ENCODE measurements at regions not wholly inside any gene's neighbourhood (a gene's known extent, or its start where the extent isn't known, plus 50 kb on each side); places are given as distances from the start of the nearest gene placed in this dataset.
A peak's percentile ranks its signal among the peaks of the same experiment; 100 is the strongest.

- Histone ChIP-seq H3K36me3 (ENCODE audit: control insufficient read depth, insufficient read depth, low read length) (no peaks in the 10 kb centered on the region), H3K4me3 (ENCODE audit: low read length) (no peak overlapping the region), H3K9me3 (ENCODE audit: control insufficient read depth, low read depth, low read length) (peaks cover 2% of the 10 kb centered on the region), H3K27ac (ENCODE audit: low read length) (no peak overlapping the region), H3K4me1 (ENCODE audit: control insufficient read depth, insufficient read depth, low read length) (peaks cover 9% of the 10 kb centered on the region), H3K27me3 (ENCODE audit: control insufficient read depth, insufficient read depth, low read length) (no peaks in the 10 kb centered on the region)
- DNase-seq, result no peak
- WGBS (ENCODE audit: insufficient coverage, low lambda C conversion rate), result 100% methylated on average over 2 of the region's 17 CpGs
Measured at GRCh38 chr10:52890281-52890680, 117.7 kb upstream of the MBL2 start.

GRCh38 chr10:52889611-52890010 lies 117.0 kb upstream of the MBL2 start:
- Histone ChIP-seq H3K36me3 (ENCODE audit: control insufficient read depth, insufficient read depth, low read length) (no peaks in the 10 kb centered on the region), H3K4me3 (ENCODE audit: low read length) (no peak overlapping the region), H3K9me3 (ENCODE audit: control insufficient read depth, low read depth, low read length) (peaks cover 2% of the 10 kb centered on the region), H3K27me3 (ENCODE audit: control insufficient read depth, insufficient read depth, low read length) (no peaks in the 10 kb centered on the region), H3K27ac (ENCODE audit: low read length) (no peak overlapping the region), H3K4me1 (ENCODE audit: control insufficient read depth, insufficient read depth, low read length) (peaks cover 9% of the 10 kb centered on the region)
- WGBS (ENCODE audit: insufficient coverage, low lambda C conversion rate), result no CpG with 5 or more reads among the region's 12 CpGs
- DNase-seq, result no peak

GRCh38 chr10:52883996-52884871 lies 111.7 kb upstream of the MBL2 start:
- peak; percentile 54 to 81 for DNase-seq
- Histone ChIP-seq H3K27me3 (ENCODE audit: control insufficient read depth, insufficient read depth, low read length) (no peaks in the 10 kb centered on the region), H3K36me3 (ENCODE audit: control insufficient read depth, insufficient read depth, low read length) (no peaks in the 10 kb centered on the region), H3K4me3 (ENCODE audit: low read length) (peak overlapping the region; percentile 17), H3K9me3 (ENCODE audit: control insufficient read depth, low read depth, low read length) (no peaks in the 10 kb centered on the region), H3K27ac (ENCODE audit: low read length) (no peak overlapping the region), H3K4me1 (ENCODE audit: control insufficient read depth, insufficient read depth, low read length) (no peaks in the 10 kb centered on the region)
- WGBS (ENCODE audit: insufficient coverage, low lambda C conversion rate), result 2% methylated on average over 6 of the region's 33 CpGs

GRCh38 chr10:52879091-52879807 lies 106.7 kb upstream of the MBL2 start:
- no peaks in the 10 kb centered on the region for H3K9me3 ChIP-seq (ENCODE audit: control insufficient read depth, low read depth, low read length)
- H3K4me3 ChIP-seq (ENCODE audit: low read length), result no peak overlapping the region
- no peak for DNase-seq
- no peaks in the 10 kb centered on the region for H3K36me3 ChIP-seq (ENCODE audit: control insufficient read depth, insufficient read depth, low read length)
- peaks cover 29% of the 10 kb centered on the region for H3K4me1 ChIP-seq (ENCODE audit: control insufficient read depth, insufficient read depth, low read length)
- no peak overlapping the region for H3K27ac ChIP-seq (ENCODE audit: low read length)
- H3K27me3 ChIP-seq (ENCODE audit: control insufficient read depth, insufficient read depth, low read length), result no peaks in the 10 kb centered on the region
- WGBS (ENCODE audit: insufficient coverage, low lambda C conversion rate), result no CpG with 5 or more reads among the region's 2 CpGs

GRCh38 chr10:52877451-52877850 lies 104.9 kb upstream of the MBL2 start:
- Histone ChIP-seq H3K4me3 (ENCODE audit: low read length) (no peak overlapping the region), H3K27ac (ENCODE audit: low read length) (no peak overlapping the region), H3K9me3 (ENCODE audit: control insufficient read depth, low read depth, low read length) (no peaks in the 10 kb centered on the region), H3K27me3 (ENCODE audit: control insufficient read depth, insufficient read depth, low read length) (no peaks in the 10 kb centered on the region), H3K36me3 (ENCODE audit: control insufficient read depth, insufficient read depth, low read length) (no peaks in the 10 kb centered on the region), H3K4me1 (ENCODE audit: control insufficient read depth, insufficient read depth, low read length) (peaks cover 36% of the 10 kb centered on the region)
- no peak for DNase-seq
- 100% methylated on average over 1 of the region's 4 CpGs for WGBS (ENCODE audit: insufficient coverage, low lambda C conversion rate)

GRCh38 chr10:52875336-52875735 lies 102.8 kb upstream of the MBL2 start:
- peak overlapping the region; percentile 29 for H3K27ac ChIP-seq (ENCODE audit: low read length)
- DNase-seq, result peak; percentile 63 to 75
- WGBS (ENCODE audit: insufficient coverage, low lambda C conversion rate), result no CpG with 5 or more reads among the region's 2 CpGs
- peaks cover 4% of the 10 kb centered on the region for H3K9me3 ChIP-seq (ENCODE audit: control insufficient read depth, low read depth, low read length)
- H3K4me3 ChIP-seq (ENCODE audit: low read length), result no peak overlapping the region
- H3K36me3 ChIP-seq (ENCODE audit: control insufficient read depth, insufficient read depth, low read length), result no peaks in the 10 kb centered on the region
- H3K27me3 ChIP-seq (ENCODE audit: control insufficient read depth, insufficient read depth, low read length), result no peaks in the 10 kb centered on the region
- peaks cover 45% of the 10 kb centered on the region for H3K4me1 ChIP-seq (ENCODE audit: control insufficient read depth, insufficient read depth, low read length)

GRCh38 chr10:52874581-52874980 lies 102.0 kb upstream of the MBL2 start:
- Histone ChIP-seq H3K27ac (ENCODE audit: low read length) (no peak overlapping the region), H3K4me3 (ENCODE audit: low read length) (no peak overlapping the region), H3K36me3 (ENCODE audit: control insufficient read depth, insufficient read depth, low read length) (no peaks in the 10 kb centered on the region), H3K9me3 (ENCODE audit: control insufficient read depth, low read depth, low read length) (peaks cover 4% of the 10 kb centered on the region), H3K27me3 (ENCODE audit: control insufficient read depth, insufficient read depth, low read length) (no peaks in the 10 kb centered on the region), H3K4me1 (ENCODE audit: control insufficient read depth, insufficient read depth, low read length) (peaks cover 48% of the 10 kb centered on the region)
- 100% methylated on average over 4 of the region's 4 CpGs for WGBS (ENCODE audit: insufficient coverage, low lambda C conversion rate)
- DNase-seq, result no peak

- peaks cover 17% of the 10 kb centered on the region for H3K9me3 ChIP-seq (ENCODE audit: control insufficient read depth, low read depth, low read length)
- no peak overlapping the region for H3K4me3 ChIP-seq (ENCODE audit: low read length)
- no CpG with 5 or more reads among the region's 24 CpGs for WGBS (ENCODE audit: insufficient coverage, low lambda C conversion rate)
- DNase-seq, result no peak
- peaks cover 36% of the 10 kb centered on the region for H3K4me1 ChIP-seq (ENCODE audit: control insufficient read depth, insufficient read depth, low read length)
- no peak overlapping the region for H3K27ac ChIP-seq (ENCODE audit: low read length)
- H3K36me3 ChIP-seq (ENCODE audit: control insufficient read depth, insufficient read depth, low read length), result no peaks in the 10 kb centered on the region
- no peaks in the 10 kb centered on the region for H3K27me3 ChIP-seq (ENCODE audit: control insufficient read depth, insufficient read depth, low read length)
Measured at GRCh38 chr10:52871191-52871843, 98.7 kb upstream of the MBL2 start.

GRCh38 chr10:52870562-52870961 lies 98.0 kb upstream of the MBL2 start:
- Histone ChIP-seq H3K27me3 (ENCODE audit: control insufficient read depth, insufficient read depth, low read length) (no peaks in the 10 kb centered on the region), H3K4me1 (ENCODE audit: control insufficient read depth, insufficient read depth, low read length) (peaks cover 29% of the 10 kb centered on the region), H3K36me3 (ENCODE audit: control insufficient read depth, insufficient read depth, low read length) (no peaks in the 10 kb centered on the region), H3K27ac (ENCODE audit: low read length) (peak overlapping the region; percentile 32), H3K4me3 (ENCODE audit: low read length) (no peak overlapping the region), H3K9me3 (ENCODE audit: control insufficient read depth, low read depth, low read length) (peaks cover 17% of the 10 kb centered on the region)
- WGBS (ENCODE audit: insufficient coverage, low lambda C conversion rate), result 33% methylated on average over 1 of the region's 3 CpGs
- DNase-seq, result peak; percentile 76 to 89

- no peaks in the 10 kb centered on the region for H3K36me3 ChIP-seq (ENCODE audit: control insufficient read depth, insufficient read depth, low read length)
- H3K4me3 ChIP-seq (ENCODE audit: low read length), result no peak overlapping the region
- peaks cover 22% of the 10 kb centered on the region for H3K9me3 ChIP-seq (ENCODE audit: control insufficient read depth, low read depth, low read length)
- no CpG with 5 or more reads among the region's 2 CpGs for WGBS (ENCODE audit: insufficient coverage, low lambda C conversion rate)
- H3K27me3 ChIP-seq (ENCODE audit: control insufficient read depth, insufficient read depth, low read length), result no peaks in the 10 kb centered on the region
- no peak for DNase-seq
- H3K27ac ChIP-seq (ENCODE audit: low read length), result no peak overlapping the region
- H3K4me1 ChIP-seq (ENCODE audit: control insufficient read depth, insufficient read depth, low read length), result peaks cover 30% of the 10 kb centered on the region
Measured at GRCh38 chr10:52869864-52870263, 97.3 kb upstream of the MBL2 start.

Data from large intestine (tissue), 3 donors.